GM13976 (cell line): ENCODE measurements at regions not wholly inside any gene's neighbourhood (a gene's known extent, or its start where the extent isn't known, plus 50 kb on each side); places are given as distances from the start of the nearest gene placed in this dataset.

ENCODE experiments used
- DNase-seq: peaks from one replicate; pipeline ENCODE4 v3.0.0; 2012; ENCODE audit warnings: low spot score
- CTCF ChIP-seq: IDR thresholded peaks from 2 replicates; pipeline ENCODE4 v1.5.1; 2012; ENCODE audit warnings: borderline replicate concordance, mild to moderate bottlenecking; ENCODE audit not compliant: insufficient read depth; ENCODE audit errors: extremely low read depth, missing control alignments, control extremely low read depth
- in situ Hi-C: fragments of 300-500 bp; cut with MboI; formaldehyde crosslinking; loops from one replicate; pipeline ENCODE4 v1.12.0; 2022; ENCODE audit warnings: low sequenced_read_pairs, mixed read lengths, inconsistent platforms; ENCODE audit not compliant: unreplicated experiment

- TF ChIP-seq CTCF: no peak
- DNase-seq: no peak
- in situ Hi-C loops: no loop called here
Observed at GRCh38 chr10:61541960-61542359, 88.8 kb upstream of the TMEM26 start.

GRCh38 chr10:61539876-61540275 lies 86.7 kb upstream of the TMEM26 start:
- in situ Hi-C loops: no loop called here
- TF ChIP-seq CTCF: no peak
- DNase-seq: no peak

GRCh38 chr10:61529208-61529607 lies 76.0 kb upstream of the TMEM26 start:
- in situ Hi-C loops: no loop called here
- no peak for TF ChIP-seq CTCF
- DNase-seq: no peak

GRCh38 chr10:61503051-61503450 lies 49.9 kb upstream of the TMEM26 start:
- in situ Hi-C loops: no loop called here
- TF ChIP-seq CTCF: no peak
- no peak for DNase-seq
